Natural killer cell (primary cell): ENCODE measurements at regions not wholly inside any gene's neighbourhood (a gene's known extent, or its start where the extent isn't known, plus 50 kb on each side); places are given as distances from the start of the nearest gene placed in this dataset.

Source experiments
- ATAC-seq, 3 donors: fragments of 150-1000 bp in 2 of 3; fragments of 200-7000 bp in 1 of 3; cut with Tn5 transposase; 1 replicate in 1 of 3; 2 replicates in 2 of 3; pipeline ENCODE4 v1.10.0; 2021; ENCODE audit warnings: mild to moderate bottlenecking in 2 of 3, moderate library complexity in 2 of 3
- DNase-seq, 2 donors: peaks; one replicate each; pipeline versions ENCODE4 v3.0.0 to v3.0.0-alpha.2; 2013 to 2021; ENCODE audit warnings: mixed read lengths in 1 of 2
- H3K27ac ChIP-seq: one replicate; pipeline ENCODE4 v1.5.1; 2013; ENCODE audit warnings: mild to moderate bottlenecking, low read length
- H3K27me3 ChIP-seq: one replicate; pipeline ENCODE4 v1.6.1; 2013; ENCODE audit warnings: low read length; ENCODE audit not compliant: control insufficient read depth, insufficient read depth
- H3K36me3 ChIP-seq: one replicate; pipeline ENCODE4 v1.6.1; 2013; ENCODE audit warnings: low read length; ENCODE audit not compliant: control insufficient read depth, insufficient read depth
- H3K4me1 ChIP-seq: one replicate; pipeline ENCODE4 v1.6.1; 2013; ENCODE audit warnings: low read length; ENCODE audit not compliant: control insufficient read depth, insufficient read depth
- H3K4me3 ChIP-seq: one replicate; pipeline ENCODE4 v1.5.1; 2013; ENCODE audit warnings: low read length
- H3K9me3 ChIP-seq: one replicate; pipeline ENCODE4 v1.6.1; 2013; ENCODE audit warnings: low read length; ENCODE audit not compliant: control insufficient read depth, insufficient read depth
- H3K27ac Mint-ChIP-seq, 2 donors: one replicate each; pipeline ENCODE4 v1.8.0; 2022; ENCODE audit warnings: mild to moderate bottlenecking in 2 of 2, mixed read lengths in 2 of 2, moderate library complexity in 1 of 2
- H3K27me3 Mint-ChIP-seq, 2 donors: one replicate each; pipeline ENCODE4 v1.8.0; 2022; ENCODE audit warnings: low read depth in 2 of 2, mixed read lengths in 2 of 2
- H3K36me3 Mint-ChIP-seq: one replicate; pipeline ENCODE4 v1.8.0; 2022; ENCODE audit warnings: mixed read lengths
- H3K4me1 Mint-ChIP-seq, 2 donors: one replicate each; pipeline ENCODE4 v1.8.0; 2022; ENCODE audit warnings: mixed read lengths in 2 of 2
- H3K4me3 Mint-ChIP-seq: one replicate; pipeline ENCODE4 v1.8.0; 2022; ENCODE audit warnings: mild to moderate bottlenecking, moderate library complexity, mixed read lengths
- H3K9me3 Mint-ChIP-seq, 2 donors: one replicate each; pipeline ENCODE4 v1.8.0; 2022; ENCODE audit warnings: mixed read lengths in 2 of 2
- WGBS: methylation state at CpG from one replicate; pipeline ENCODE4 v1.1.7; 2013; ENCODE audit warnings: missing lambda C conversion rate; ENCODE audit not compliant: insufficient coverage; 5-methylcytosine and 5-hydroxymethylcytosine counted together
- intact Hi-C: fragments of 100-400 bp; cut with micrococcal nuclease; formaldehyde crosslinking; loops from one replicate; pipeline ENCODE4 v1.14.2; 2022
- TF ChIP-seq, protein P1 (sequence below): fragments of 200-600 bp; IDR thresholded peaks from one replicate; pipeline ENCODE4 v1.8.0; 2022; ENCODE audit warnings: antibody characterized with exemption

DNA sequence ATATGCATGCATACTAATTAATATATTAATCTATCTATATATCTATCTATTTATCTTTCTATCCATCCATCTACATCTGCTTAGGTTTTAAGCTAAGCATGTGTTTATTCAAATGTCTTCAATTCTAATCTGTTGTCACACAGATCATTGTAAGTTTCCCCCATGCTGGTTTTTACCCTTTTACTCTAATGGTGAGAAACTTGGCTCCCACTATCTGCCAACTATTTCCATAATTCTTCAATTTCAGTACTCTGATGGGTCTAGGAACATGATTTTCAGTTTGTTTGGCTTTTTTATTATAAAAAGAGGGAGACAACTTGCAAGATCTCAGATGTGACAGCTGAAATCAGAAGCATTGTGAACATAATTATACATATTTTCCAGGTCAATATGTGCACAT is 773.8 kb downstream of the PLOD2 start:
- Histone ChIP-seq H3K4me3 (no peak overlapping the region), H3K4me1 (no peaks in the 10 kb centered on the region), H3K36me3 (no peaks in the 10 kb centered on the region), H3K27ac (no peak overlapping the region), H3K9me3 (peaks cover 7% of the 10 kb centered on the region), H3K27me3 (no peaks in the 10 kb centered on the region)
- TF ChIP-seq, protein P1, sequence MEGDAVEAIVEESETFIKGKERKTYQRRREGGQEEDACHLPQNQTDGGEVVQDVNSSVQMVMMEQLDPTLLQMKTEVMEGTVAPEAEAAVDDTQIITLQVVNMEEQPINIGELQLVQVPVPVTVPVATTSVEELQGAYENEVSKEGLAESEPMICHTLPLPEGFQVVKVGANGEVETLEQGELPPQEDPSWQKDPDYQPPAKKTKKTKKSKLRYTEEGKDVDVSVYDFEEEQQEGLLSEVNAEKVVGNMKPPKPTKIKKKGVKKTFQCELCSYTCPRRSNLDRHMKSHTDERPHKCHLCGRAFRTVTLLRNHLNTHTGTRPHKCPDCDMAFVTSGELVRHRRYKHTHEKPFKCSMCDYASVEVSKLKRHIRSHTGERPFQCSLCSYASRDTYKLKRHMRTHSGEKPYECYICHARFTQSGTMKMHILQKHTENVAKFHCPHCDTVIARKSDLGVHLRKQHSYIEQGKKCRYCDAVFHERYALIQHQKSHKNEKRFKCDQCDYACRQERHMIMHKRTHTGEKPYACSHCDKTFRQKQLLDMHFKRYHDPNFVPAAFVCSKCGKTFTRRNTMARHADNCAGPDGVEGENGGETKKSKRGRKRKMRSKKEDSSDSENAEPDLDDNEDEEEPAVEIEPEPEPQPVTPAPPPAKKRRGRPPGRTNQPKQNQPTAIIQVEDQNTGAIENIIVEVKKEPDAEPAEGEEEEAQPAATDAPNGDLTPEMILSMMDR, result no peak
- ATAC-seq (no peak), DNase-seq (no peak)
- Mint-ChIP-seq H3K27me3 (no peaks in the 10 kb centered on the region), H3K9me3 (peaks cover 5 to 15% of the 10 kb centered on the region in 2 donors), H3K27ac (no peak overlapping the region), H3K4me1 (no peaks in the 10 kb centered on the region), H3K36me3 (no peaks in the 10 kb centered on the region), H3K4me3 (no peak overlapping the region)
- intact Hi-C loops, result no loop called here

DNA sequence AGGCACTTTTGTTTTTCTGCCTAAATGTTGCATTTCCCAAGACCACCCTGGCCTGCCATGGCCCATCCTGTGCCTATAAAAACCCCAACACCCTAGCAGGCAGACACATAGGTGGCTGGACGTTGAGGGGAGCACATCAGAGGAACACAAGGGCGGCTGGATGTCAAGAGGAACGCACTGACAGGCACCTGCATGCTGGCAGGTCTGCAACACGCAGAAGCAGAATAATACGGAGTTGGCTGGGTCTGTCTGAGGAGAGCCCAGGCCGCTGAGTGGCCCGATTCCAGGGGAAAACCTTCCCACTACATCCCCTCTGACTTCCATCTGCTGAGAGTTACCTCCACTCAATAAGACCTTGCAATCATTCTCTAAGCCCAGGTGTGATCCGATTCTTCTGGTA is 765.6 kb downstream of the PLOD2 start:
- 79% methylated on average over 8 of the region's 8 CpGs for WGBS
- Mint-ChIP-seq H3K9me3 (peaks cover 14 to 26% of the 10 kb centered on the region in 2 donors), H3K36me3 (no peaks in the 10 kb centered on the region), H3K4me1 (no peaks in the 10 kb centered on the region), H3K4me3 (no peak overlapping the region), H3K27me3 (no peaks in the 10 kb centered on the region), H3K27ac (no peak overlapping the region)
- no peak for ATAC-seq
- no peak overlapping the region for H3K4me3 ChIP-seq
- H3K36me3 ChIP-seq, result no peaks in the 10 kb centered on the region
- H3K9me3 ChIP-seq, result no peaks in the 10 kb centered on the region
- no peak for DNase-seq
- no peaks in the 10 kb centered on the region for H3K4me1 ChIP-seq
- TF ChIP-seq, protein P1, result no peak
- intact Hi-C loops, result no loop called here
- no peak overlapping the region for H3K27ac ChIP-seq
- H3K27me3 ChIP-seq, result no peaks in the 10 kb centered on the region

DNA sequence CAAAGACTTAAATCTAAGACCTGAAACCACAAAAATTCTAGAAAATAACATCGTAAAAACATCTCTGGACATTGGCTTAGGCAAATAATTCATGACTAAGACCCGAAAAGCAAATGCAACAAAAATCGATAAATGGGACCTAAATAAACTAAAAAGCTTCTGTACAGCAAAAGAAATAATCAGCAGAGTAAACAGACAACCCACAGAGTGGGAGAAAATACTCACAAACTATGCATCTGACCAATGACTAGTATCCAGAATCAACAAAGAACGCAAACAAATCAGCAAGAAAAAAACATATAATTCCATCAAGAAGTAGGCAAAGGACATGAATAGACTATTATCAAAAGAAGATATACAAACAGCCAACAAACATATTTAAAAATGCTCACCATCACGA is 749.4 kb downstream of the PLOD2 start:
- no peak for ATAC-seq
- 75% methylated on average over 4 of the region's 5 CpGs for WGBS
- TF ChIP-seq, protein P1, result no peak

DNA sequence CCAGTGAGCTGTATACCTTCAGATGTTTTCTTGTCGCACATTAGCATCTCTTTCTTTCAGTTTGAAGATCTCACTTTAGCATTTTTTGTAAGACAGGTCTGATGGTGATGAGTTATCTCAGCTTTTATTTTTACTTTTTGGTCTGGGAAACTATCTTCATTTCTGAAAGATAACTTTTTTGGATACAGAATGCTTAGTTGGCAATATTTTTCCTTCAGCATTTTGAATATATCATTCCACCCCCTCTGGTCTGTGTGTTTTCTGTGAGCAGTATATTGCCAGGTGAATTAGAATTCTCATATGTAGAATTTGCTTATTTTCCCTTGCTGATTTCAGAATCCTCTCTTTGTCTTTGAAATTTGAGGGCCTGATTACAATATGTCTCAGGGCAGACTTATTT is 743.3 kb downstream of the PLOD2 start:
- TF ChIP-seq, protein P1, result no peak
- no CpG with 5 or more reads among the region's 1 CpG for WGBS
- no peak for ATAC-seq

More for the DNA sequence above, 749.4 kb downstream of the PLOD2 start:
- Mint-ChIP-seq H3K9me3 (peaks cover 16 to 24% of the 10 kb centered on the region in 2 donors), H3K4me3 (no peak overlapping the region), H3K27me3 (no peaks in the 10 kb centered on the region), H3K27ac (no peak overlapping the region), H3K36me3 (peaks cover 15% of the 10 kb centered on the region), H3K4me1 (no peaks in the 10 kb centered on the region)
- Histone ChIP-seq H3K36me3 (no peaks in the 10 kb centered on the region), H3K4me1 (no peaks in the 10 kb centered on the region), H3K9me3 (no peaks in the 10 kb centered on the region), H3K4me3 (no peak overlapping the region), H3K27me3 (no peaks in the 10 kb centered on the region), H3K27ac (no peak overlapping the region)
- no peak for DNase-seq
- intact Hi-C loops, result no loop called here

More for the DNA sequence above, 743.3 kb downstream of the PLOD2 start:
- no peak overlapping the region for H3K4me3 ChIP-seq
- no peak overlapping the region for H3K27ac ChIP-seq
- Mint-ChIP-seq H3K9me3 (peaks cover 8 to 22% of the 10 kb centered on the region in 2 donors), H3K4me3 (no peak overlapping the region), H3K27ac (no peak overlapping the region), H3K4me1 (no peaks in the 10 kb centered on the region), H3K27me3 (no peaks in the 10 kb centered on the region), H3K36me3 (no peaks in the 10 kb centered on the region)
- intact Hi-C loops, result no loop called here
- H3K36me3 ChIP-seq, result no peaks in the 10 kb centered on the region
- H3K27me3 ChIP-seq, result no peaks in the 10 kb centered on the region
- no peak for DNase-seq
- no peaks in the 10 kb centered on the region for H3K9me3 ChIP-seq
- H3K4me1 ChIP-seq, result no peaks in the 10 kb centered on the region
